ENCODE measurements at regions not wholly inside any gene's neighbourhood (a gene's known extent, or its start where the extent isn't known, plus 50 kb on each side); places are given as distances from the start of the nearest gene placed in this dataset.

- peaks cover 9% of the 10 kb centered on the region for H3K9me3 Mint-ChIP-seq
- no peak overlapping the region for H3K27ac Mint-ChIP-seq
- no peaks in the 10 kb centered on the region for H3K36me3 Mint-ChIP-seq
- no peaks in the 10 kb centered on the region for H3K27me3 Mint-ChIP-seq (ENCODE audit: low read depth)
- DNase-seq (ENCODE audit: low spot score in 2 of 2, unreplicated experiment in 2 of 2), result no peak
- peaks cover 20% of the 10 kb centered on the region for H3K4me1 Mint-ChIP-seq
- TF ChIP-seq, protein P1, sequence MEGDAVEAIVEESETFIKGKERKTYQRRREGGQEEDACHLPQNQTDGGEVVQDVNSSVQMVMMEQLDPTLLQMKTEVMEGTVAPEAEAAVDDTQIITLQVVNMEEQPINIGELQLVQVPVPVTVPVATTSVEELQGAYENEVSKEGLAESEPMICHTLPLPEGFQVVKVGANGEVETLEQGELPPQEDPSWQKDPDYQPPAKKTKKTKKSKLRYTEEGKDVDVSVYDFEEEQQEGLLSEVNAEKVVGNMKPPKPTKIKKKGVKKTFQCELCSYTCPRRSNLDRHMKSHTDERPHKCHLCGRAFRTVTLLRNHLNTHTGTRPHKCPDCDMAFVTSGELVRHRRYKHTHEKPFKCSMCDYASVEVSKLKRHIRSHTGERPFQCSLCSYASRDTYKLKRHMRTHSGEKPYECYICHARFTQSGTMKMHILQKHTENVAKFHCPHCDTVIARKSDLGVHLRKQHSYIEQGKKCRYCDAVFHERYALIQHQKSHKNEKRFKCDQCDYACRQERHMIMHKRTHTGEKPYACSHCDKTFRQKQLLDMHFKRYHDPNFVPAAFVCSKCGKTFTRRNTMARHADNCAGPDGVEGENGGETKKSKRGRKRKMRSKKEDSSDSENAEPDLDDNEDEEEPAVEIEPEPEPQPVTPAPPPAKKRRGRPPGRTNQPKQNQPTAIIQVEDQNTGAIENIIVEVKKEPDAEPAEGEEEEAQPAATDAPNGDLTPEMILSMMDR (IDR thresholded peaks at IDR 0.05; ENCODE audit: unreplicated experiment), result no peak
- no peak overlapping the region for H3K4me3 Mint-ChIP-seq
Measured at GRCh38 chr6:25052181-25052580, 116.4 kb upstream of the RIPOR2 start.

GRCh38 chr6:25053875-25054371 is 118.2 kb upstream of the RIPOR2 start:
- no peaks in the 10 kb centered on the region for H3K36me3 Mint-ChIP-seq
- H3K9me3 Mint-ChIP-seq, result peaks cover 3% of the 10 kb centered on the region
- H3K4me1 Mint-ChIP-seq, result peaks cover 20% of the 10 kb centered on the region
- TF ChIP-seq, protein P1 (IDR thresholded peaks at IDR 0.05; ENCODE audit: unreplicated experiment), result no peak
- H3K27me3 Mint-ChIP-seq (ENCODE audit: low read depth), result no peaks in the 10 kb centered on the region
- H3K4me3 Mint-ChIP-seq, result no peak overlapping the region
- H3K27ac Mint-ChIP-seq, result no peak overlapping the region
- DNase-seq (ENCODE audit: low spot score in 2 of 2, unreplicated experiment in 2 of 2), result no peak

DNA sequence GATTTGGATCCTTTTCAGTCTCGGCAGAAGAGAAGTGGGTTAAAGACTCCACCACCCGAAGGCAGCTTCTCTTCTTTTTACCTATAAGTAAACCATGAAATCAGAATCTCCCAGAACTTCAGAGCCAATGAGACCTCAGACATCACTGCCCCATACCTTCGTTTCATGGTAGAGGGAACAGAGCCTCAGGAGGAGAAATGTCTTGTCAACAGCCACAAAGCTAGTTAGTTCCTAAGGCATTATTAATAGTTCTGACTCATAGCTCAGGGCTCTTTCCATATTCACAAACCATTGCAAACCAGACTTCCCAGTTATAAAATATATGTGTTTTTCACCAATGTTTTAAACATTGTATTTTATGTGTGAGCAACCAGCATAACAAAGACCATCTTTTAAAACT is 118.7 kb upstream of the RIPOR2 start:
- DNase-seq (ENCODE audit: low spot score in 2 of 2, unreplicated experiment in 2 of 2), result no peak
- no peak overlapping the region for H3K4me3 Mint-ChIP-seq
- no peaks in the 10 kb centered on the region for H3K36me3 Mint-ChIP-seq
- peak overlapping the region; percentile 10 for H3K27ac Mint-ChIP-seq
- H3K4me1 Mint-ChIP-seq, result peaks cover 20% of the 10 kb centered on the region
- H3K9me3 Mint-ChIP-seq, result peaks cover 3% of the 10 kb centered on the region
- H3K27me3 Mint-ChIP-seq (ENCODE audit: low read depth), result no peaks in the 10 kb centered on the region
- TF ChIP-seq, protein P1 (IDR thresholded peaks at IDR 0.05; ENCODE audit: unreplicated experiment), result no peak

- H3K4me3 Mint-ChIP-seq, result no peak overlapping the region
- H3K4me1 Mint-ChIP-seq, result peaks cover 9% of the 10 kb centered on the region
- no peaks in the 10 kb centered on the region for H3K36me3 Mint-ChIP-seq
- H3K27ac Mint-ChIP-seq, result no peak overlapping the region
- TF ChIP-seq, protein P1 (IDR thresholded peaks at IDR 0.05; ENCODE audit: unreplicated experiment), result no peak
- H3K9me3 Mint-ChIP-seq, result peaks cover 7% of the 10 kb centered on the region
- H3K27me3 Mint-ChIP-seq (ENCODE audit: low read depth), result no peaks in the 10 kb centered on the region
- DNase-seq (ENCODE audit: low spot score in 2 of 2, unreplicated experiment in 2 of 2), result no peak
Measured at GRCh38 chr6:25056130-25056529, 120.4 kb upstream of the RIPOR2 start.

GRCh38 chr6:25057111-25057905 is 121.5 kb upstream of the RIPOR2 start:
- no peak overlapping the region for H3K27ac Mint-ChIP-seq
- no peaks in the 10 kb centered on the region for H3K27me3 Mint-ChIP-seq (ENCODE audit: low read depth)
- H3K4me3 Mint-ChIP-seq, result no peak overlapping the region
- DNase-seq (ENCODE audit: low spot score in 2 of 2, unreplicated experiment in 2 of 2), result no peak
- H3K36me3 Mint-ChIP-seq, result no peaks in the 10 kb centered on the region
- peaks cover 7% of the 10 kb centered on the region for H3K9me3 Mint-ChIP-seq
- H3K4me1 Mint-ChIP-seq, result peaks cover 8% of the 10 kb centered on the region
- TF ChIP-seq, protein P1 (IDR thresholded peaks at IDR 0.05; ENCODE audit: unreplicated experiment), result no peak

All from mesothelial cell of epicardium (in vitro differentiated cells).